ENCODE measurements at regions not wholly inside any gene's neighbourhood (a gene's known extent, or its start where the extent isn't known, plus 50 kb on each side); places are given as distances from the start of the nearest gene placed in this dataset.

GRCh38 chr5:169408171-169408570 is 107.2 kb upstream of the SLIT3 start:
- TF ChIP-seq, protein P1, sequence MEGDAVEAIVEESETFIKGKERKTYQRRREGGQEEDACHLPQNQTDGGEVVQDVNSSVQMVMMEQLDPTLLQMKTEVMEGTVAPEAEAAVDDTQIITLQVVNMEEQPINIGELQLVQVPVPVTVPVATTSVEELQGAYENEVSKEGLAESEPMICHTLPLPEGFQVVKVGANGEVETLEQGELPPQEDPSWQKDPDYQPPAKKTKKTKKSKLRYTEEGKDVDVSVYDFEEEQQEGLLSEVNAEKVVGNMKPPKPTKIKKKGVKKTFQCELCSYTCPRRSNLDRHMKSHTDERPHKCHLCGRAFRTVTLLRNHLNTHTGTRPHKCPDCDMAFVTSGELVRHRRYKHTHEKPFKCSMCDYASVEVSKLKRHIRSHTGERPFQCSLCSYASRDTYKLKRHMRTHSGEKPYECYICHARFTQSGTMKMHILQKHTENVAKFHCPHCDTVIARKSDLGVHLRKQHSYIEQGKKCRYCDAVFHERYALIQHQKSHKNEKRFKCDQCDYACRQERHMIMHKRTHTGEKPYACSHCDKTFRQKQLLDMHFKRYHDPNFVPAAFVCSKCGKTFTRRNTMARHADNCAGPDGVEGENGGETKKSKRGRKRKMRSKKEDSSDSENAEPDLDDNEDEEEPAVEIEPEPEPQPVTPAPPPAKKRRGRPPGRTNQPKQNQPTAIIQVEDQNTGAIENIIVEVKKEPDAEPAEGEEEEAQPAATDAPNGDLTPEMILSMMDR (IDR thresholded peaks at IDR 0.05; ENCODE audit: low read depth, low read length) = no peak
- DNase-seq (ENCODE audit: low read depth, low spot score) = no peak
- in situ Hi-C loops (cut with HindIII; ENCODE audit: low sequenced_read_pairs) = no loop called here
- H3K4me3 ChIP-seq (ENCODE audit: low read depth, low read length) = no peak overlapping the region

DNA sequence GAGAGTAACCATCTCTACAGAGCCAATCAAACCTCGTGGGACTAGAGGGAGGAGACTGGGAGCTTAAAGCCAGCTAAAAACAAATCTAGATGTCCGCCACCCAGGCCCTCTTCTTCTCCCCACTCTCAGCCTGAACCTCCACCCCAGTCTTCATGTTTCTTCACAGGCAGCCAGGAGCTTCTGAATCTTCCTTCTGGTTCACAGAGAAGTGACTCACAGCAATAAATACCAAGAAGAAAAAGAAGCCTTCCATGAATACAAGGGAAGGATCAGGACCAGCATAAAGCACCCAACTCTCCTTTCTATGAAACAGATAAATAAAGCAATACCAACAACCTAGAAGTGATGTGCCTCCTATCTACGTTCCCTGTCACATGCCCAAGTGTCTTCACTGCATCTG is 103.3 kb upstream of the SLIT3 start:
- in situ Hi-C loops (cut with HindIII; ENCODE audit: low sequenced_read_pairs) = no loop called here
- no peak for DNase-seq (ENCODE audit: low read depth, low spot score)
- TF ChIP-seq, protein P1 (IDR thresholded peaks at IDR 0.05; ENCODE audit: low read depth, low read length) = no peak
- H3K4me3 ChIP-seq (ENCODE audit: low read depth, low read length) = no peak overlapping the region

DNA sequence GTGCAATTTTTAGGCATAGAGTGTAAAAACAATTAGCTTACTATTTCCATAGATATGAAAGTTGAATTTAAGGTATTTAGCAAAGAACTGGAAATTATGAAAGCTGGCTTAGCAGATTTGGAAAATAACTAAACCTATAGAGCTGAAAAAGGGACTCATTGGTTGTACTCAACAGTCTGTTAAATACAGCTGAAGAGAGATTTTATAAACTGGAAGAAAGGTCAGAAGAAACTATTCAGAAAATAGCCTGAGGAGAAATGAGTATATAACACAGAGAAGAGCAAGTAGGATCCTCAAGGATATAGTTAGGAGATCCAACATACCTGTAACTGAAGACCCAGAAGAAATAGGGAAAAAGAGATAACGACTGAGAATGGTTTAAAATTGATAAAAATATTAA is 97.6 kb upstream of the SLIT3 start:
- no peak overlapping the region for H3K4me3 ChIP-seq (ENCODE audit: low read depth, low read length)
- TF ChIP-seq, protein P1 (IDR thresholded peaks at IDR 0.05; ENCODE audit: low read depth, low read length) = no peak
- no peak for DNase-seq (ENCODE audit: low read depth, low spot score)
- in situ Hi-C loops (cut with HindIII; ENCODE audit: low sequenced_read_pairs) = no loop called here

GRCh38 chr5:169395136-169395535 is 94.2 kb upstream of the SLIT3 start:
- TF ChIP-seq, protein P1 (IDR thresholded peaks at IDR 0.05; ENCODE audit: low read depth, low read length) = no peak
- H3K4me3 ChIP-seq (ENCODE audit: low read depth, low read length) = no peak overlapping the region
- in situ Hi-C loops (cut with HindIII; ENCODE audit: low sequenced_read_pairs) = no loop called here
- no peak for DNase-seq (ENCODE audit: low read depth, low spot score)

GRCh38 chr5:169394371-169394770 is 93.4 kb upstream of the SLIT3 start:
- DNase-seq (ENCODE audit: low read depth, low spot score) = no peak
- in situ Hi-C loops (cut with HindIII; ENCODE audit: low sequenced_read_pairs) = no loop called here
- no peak overlapping the region for H3K4me3 ChIP-seq (ENCODE audit: low read depth, low read length)
- TF ChIP-seq, protein P1 (IDR thresholded peaks at IDR 0.05; ENCODE audit: low read depth, low read length) = no peak

- DNase-seq (ENCODE audit: low read depth, low spot score) = no peak
- no peak overlapping the region for H3K4me3 ChIP-seq (ENCODE audit: low read depth, low read length)
- TF ChIP-seq, protein P1 (IDR thresholded peaks at IDR 0.05; ENCODE audit: low read depth, low read length) = no peak
- in situ Hi-C loops (cut with HindIII; ENCODE audit: low sequenced_read_pairs) = no loop called here
These were observed 93.0 kb upstream of the SLIT3 start for GRCh38 chr5:169393907-169394306.

DNA sequence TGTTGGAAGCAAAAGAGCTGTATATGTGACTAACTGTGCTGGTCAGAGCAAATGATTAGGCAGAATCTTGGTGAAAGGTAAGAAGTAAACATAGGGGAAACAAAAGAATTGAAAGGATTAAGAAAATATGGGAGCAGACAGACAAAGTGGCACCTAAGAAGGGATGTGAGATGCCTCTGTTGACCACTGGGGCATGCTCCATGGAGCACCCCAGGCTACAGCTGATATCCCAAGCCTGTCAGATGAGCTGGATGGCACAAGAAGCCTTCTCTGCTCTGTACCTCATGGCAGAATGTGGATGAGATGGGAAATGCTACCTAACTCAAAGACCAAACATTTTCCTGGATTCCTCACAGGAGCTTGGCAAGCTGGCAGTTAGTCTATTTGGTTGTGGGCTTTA is 89.3 kb upstream of the SLIT3 start:
- TF ChIP-seq, protein P1 (IDR thresholded peaks at IDR 0.05; ENCODE audit: low read depth, low read length) = no peak
- DNase-seq (ENCODE audit: low read depth, low spot score) = no peak
- in situ Hi-C loops (cut with HindIII; ENCODE audit: low sequenced_read_pairs) = no loop called here
- H3K4me3 ChIP-seq (ENCODE audit: low read depth, low read length) = no peak overlapping the region
